Activated CD4-positive, alpha-beta T cell treated with anti-CD3 and anti-CD28 coated beads for 36 hours (primary cell): ENCODE measurements at regions not wholly inside any gene's neighbourhood (a gene's known extent, or its start where the extent isn't known, plus 50 kb on each side); places are given as distances from the start of the nearest gene placed in this dataset.

ENCODE experiments used
- ATAC-seq: fragments of 200-7000 bp; cut with Tn5 transposase; one replicate; pipeline ENCODE4 v1.10.0; 2021; ENCODE audit warnings: mild to moderate bottlenecking, moderate library complexity
- CTCF ChIA-PET: fragments of 350-600 bp; sonication (Branson Sonifier 250); formaldehyde crosslinking; loops from one replicate; lab custom pipeline; 2021; ENCODE audit warnings: antibody characterized with exemption; lab: Charles Lee
- POLR2A ChIA-PET: fragments of 350-600 bp; sonication (Branson Sonifier 250); formaldehyde crosslinking; loops from one replicate; lab custom pipeline; 2021; ENCODE audit warnings: antibody characterized with exemption, inconsistent platforms; lab: Charles Lee
- DNase-seq: peaks from one replicate; pipeline ENCODE4 v3.0.0-alpha.2; 2020
- H3K27ac Mint-ChIP-seq: one replicate; pipeline ENCODE4 v1.8.0; 2021; ENCODE audit warnings: mixed read lengths
- H3K27me3 Mint-ChIP-seq: one replicate; pipeline ENCODE4 v1.8.0; 2021; ENCODE audit warnings: mixed read lengths
- H3K36me3 Mint-ChIP-seq: one replicate; pipeline ENCODE4 v1.8.0; 2021; ENCODE audit warnings: low read depth, mixed read lengths
- H3K4me1 Mint-ChIP-seq: one replicate; pipeline ENCODE4 v1.8.0; 2021; ENCODE audit warnings: mixed read lengths
- H3K4me3 Mint-ChIP-seq: one replicate; pipeline ENCODE4 v1.8.0; 2021; ENCODE audit warnings: mild to moderate bottlenecking, moderate library complexity, mixed read lengths
- H3K9me3 Mint-ChIP-seq: one replicate; pipeline ENCODE4 v1.8.0; 2021; ENCODE audit warnings: low read depth, mixed read lengths
- intact Hi-C, 2 experiments: fragments of 100-400 bp; cut with DNase I in 1 of 2; cut with micrococcal nuclease in 1 of 2; formaldehyde crosslinking; loops; one replicate each; pipeline versions ENCODE4 v1.14.2 to v1.15.1; 2022 to 2024; cut with DNase I, micrococcal nuclease

GRCh38 chr15:31473385-31474058, 146.9 kb downstream of the KLF13 start:
- CTCF ChIA-PET = interaction anchor here (0.6 to 4.7 kb wide), 13 partner anchors 8 to 266 kb away, joined by 3 to 49 read pairs (median 4); partner anchors contain the start of gene KLF13
- POLR2A ChIA-PET = interaction anchor here (1.2 to 1.7 kb wide), 3 partner anchors 14 to 38 kb away, joined by 4 to 11 read pairs (median 6); no protein-coding TSS in a partner anchor
- intact Hi-C loops = loop anchor here (1.0 kb wide), 3 partner anchors 10 to 38 kb away; no protein-coding TSS in a partner anchor
- Mint-ChIP-seq H3K4me1 (peaks cover 41% of the 10 kb centered on the region), H3K27me3 (no peaks in the 10 kb centered on the region), H3K4me3 (peak overlapping the region; percentile 70), H3K9me3 (peaks cover 6% of the 10 kb centered on the region), H3K27ac (peak overlapping the region; percentile 95), H3K36me3 (peaks cover 18% of the 10 kb centered on the region)
- DNase-seq (no peak), ATAC-seq (no peak)

GRCh38 chr15:31474059-31474868, 147.6 kb downstream of the KLF13 start:
- no peaks in the 10 kb centered on the region for H3K27me3 Mint-ChIP-seq
- DNase-seq (peak; percentile 55), ATAC-seq (peak; percentile 46)
- H3K4me3 Mint-ChIP-seq = peak overlapping the region; percentile 70
- ChIA-PET POLR2A (interaction anchor here (0.7 to 1.7 kb wide), 3 partner anchors 36 to 158 kb away, joined by 3 to 4 read pairs (median 3); no protein-coding TSS in a partner anchor), CTCF (interaction anchor here (1.0 to 4.7 kb wide), 8 partner anchors 9 to 260 kb away, joined by 3 to 49 read pairs (median 4); no protein-coding TSS in a partner anchor)
- H3K27ac Mint-ChIP-seq = peak overlapping the region; percentile 95
- intact Hi-C loops = no loop called here
- peaks cover 44% of the 10 kb centered on the region for H3K4me1 Mint-ChIP-seq
- peaks cover 20% of the 10 kb centered on the region for H3K36me3 Mint-ChIP-seq
- peaks cover 6% of the 10 kb centered on the region for H3K9me3 Mint-ChIP-seq

DNA sequence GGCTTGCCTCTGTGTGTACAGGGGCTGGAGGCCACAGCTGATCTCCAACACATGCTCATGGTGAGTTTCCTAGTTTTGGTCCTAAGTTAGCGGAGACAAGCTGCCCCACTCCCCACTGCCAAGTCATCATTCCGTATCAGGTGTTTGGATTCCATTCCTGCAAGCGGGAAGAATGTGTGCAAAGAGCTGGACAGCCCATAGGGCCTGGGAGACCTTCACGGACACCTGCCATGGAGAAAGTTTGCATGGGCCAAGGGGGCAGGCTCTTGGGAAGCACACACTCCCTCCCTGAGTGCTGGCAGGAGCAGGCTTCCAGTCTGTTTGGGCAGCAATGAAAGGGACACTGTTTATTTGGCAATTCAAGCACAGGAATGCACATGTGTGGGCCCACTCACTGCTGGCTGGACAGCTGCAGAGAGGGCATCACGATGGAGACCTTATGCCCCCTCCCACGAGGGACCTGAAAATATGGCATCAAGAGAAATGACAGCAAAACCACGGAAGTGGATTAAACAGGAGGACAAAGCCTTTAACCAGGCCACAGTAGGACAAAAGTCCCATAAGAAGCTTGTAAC, 149.7 kb downstream of the KLF13 start:
- ChIA-PET CTCF (interaction anchor here (1.4 to 4.7 kb wide), 3 partner anchors 12 to 36 kb away, joined by 3 to 49 read pairs (median 7); no protein-coding TSS in a partner anchor), POLR2A (no interaction called here)
- peaks cover 54% of the 10 kb centered on the region for H3K4me1 Mint-ChIP-seq
- intact Hi-C loops = no loop called here
- ATAC-seq (no peak), DNase-seq (peak; percentile 1)
- no peak overlapping the region for H3K4me3 Mint-ChIP-seq
- H3K27ac Mint-ChIP-seq = peak overlapping the region; percentile 19
- peaks cover 28% of the 10 kb centered on the region for H3K36me3 Mint-ChIP-seq
- H3K27me3 Mint-ChIP-seq = no peaks in the 10 kb centered on the region
- H3K9me3 Mint-ChIP-seq = peaks cover 6% of the 10 kb centered on the region

DNA sequence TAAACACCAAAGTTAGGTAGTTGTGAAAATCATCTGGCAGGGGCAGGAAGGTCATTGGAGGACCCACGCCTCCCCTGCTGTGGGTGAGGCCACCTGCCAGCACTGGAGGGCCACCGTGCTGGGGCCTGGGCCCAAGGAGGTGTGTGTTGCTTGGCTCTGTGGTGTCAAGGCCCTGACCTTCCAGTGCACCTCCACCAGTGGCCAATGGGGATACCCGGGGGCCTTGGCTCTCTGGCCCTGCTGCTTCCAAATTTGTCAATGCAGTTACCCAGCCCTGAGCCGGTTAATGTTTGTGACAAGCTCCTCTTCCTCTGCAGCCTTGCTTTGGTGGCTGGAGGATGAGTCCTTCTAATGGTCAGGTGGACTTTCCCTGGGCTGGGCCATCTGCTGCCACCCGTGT, 150.2 kb downstream of the KLF13 start:
- CTCF ChIA-PET = interaction anchor here (0.6 to 1.5 kb wide), 3 partner anchors 12 to 43 kb away, joined by 3 to 7 read pairs (median 3); no protein-coding TSS in a partner anchor
- Mint-ChIP-seq H3K27me3 (no peaks in the 10 kb centered on the region), H3K9me3 (peaks cover 6% of the 10 kb centered on the region), H3K27ac (no peak overlapping the region), H3K4me1 (peaks cover 55% of the 10 kb centered on the region), H3K36me3 (peaks cover 32% of the 10 kb centered on the region), H3K4me3 (no peak overlapping the region)
- DNase-seq (no peak), ATAC-seq (no peak)
- POLR2A ChIA-PET = no interaction called here
- intact Hi-C loops = no loop called here

- ATAC-seq (no peak), DNase-seq (no peak)
- Mint-ChIP-seq H3K27me3 (no peaks in the 10 kb centered on the region), H3K36me3 (peaks cover 34% of the 10 kb centered on the region), H3K27ac (no peak overlapping the region), H3K4me3 (no peak overlapping the region), H3K9me3 (peaks cover 6% of the 10 kb centered on the region), H3K4me1 (peaks cover 54% of the 10 kb centered on the region)
- ChIA-PET CTCF (interaction anchor here (0.6 to 1.5 kb wide), 3 partner anchors 11 to 44 kb away, joined by 3 to 7 read pairs (median 3); no protein-coding TSS in a partner anchor), POLR2A (no interaction called here)
- intact Hi-C loops = no loop called here
Measured at GRCh38 chr15:31477301-31477700, 150.7 kb downstream of the KLF13 start.

DNA sequence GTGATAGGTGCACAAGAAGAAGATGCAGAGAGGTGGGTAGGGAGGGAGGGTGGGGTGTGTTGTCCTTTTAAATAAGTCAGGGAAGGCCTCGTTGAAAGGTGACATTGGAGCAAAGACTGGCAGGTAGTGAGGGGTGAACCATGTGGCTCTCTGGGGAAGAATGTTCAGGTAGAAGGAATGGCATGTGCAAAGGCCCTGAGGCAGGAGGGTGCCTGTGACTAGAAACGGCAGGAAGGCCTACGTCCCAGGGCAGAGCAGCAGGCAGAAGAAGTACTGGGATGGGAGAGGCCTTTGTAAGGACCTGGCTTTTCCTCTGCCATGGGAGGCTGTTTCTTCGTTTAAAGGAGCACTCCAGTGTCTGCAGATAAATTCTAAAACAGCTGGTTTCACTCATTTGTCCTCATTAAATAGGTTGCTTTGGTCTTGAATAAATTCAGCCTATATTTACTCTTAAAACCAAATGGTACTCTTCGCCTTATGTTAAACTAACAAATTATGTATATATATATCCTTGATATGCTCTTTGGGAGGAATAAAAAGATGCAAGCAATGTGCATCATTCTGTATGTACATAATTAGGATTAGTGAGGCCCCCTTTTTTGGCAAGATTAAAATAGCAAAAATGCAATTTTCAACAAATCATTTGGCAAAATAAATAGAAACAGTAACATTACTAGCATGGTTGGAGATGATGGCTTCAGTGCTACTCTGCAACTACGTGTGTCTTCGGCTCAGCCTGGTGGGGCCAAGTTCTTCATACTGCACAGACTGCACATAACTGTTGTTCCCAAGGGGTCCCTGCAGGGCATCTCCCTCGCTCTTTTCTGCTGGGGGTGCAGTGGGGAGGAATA, 151.4 kb downstream of the KLF13 start:
- ChIA-PET POLR2A (no interaction called here), CTCF (interaction anchor here (0.7 to 1.6 kb wide), 3 partner anchors 10 to 44 kb away, joined by 3 to 4 read pairs (median 3); no protein-coding TSS in a partner anchor)
- Mint-ChIP-seq H3K27me3 (no peaks in the 10 kb centered on the region), H3K9me3 (peaks cover 6% of the 10 kb centered on the region), H3K27ac (no peak overlapping the region), H3K4me1 (peaks cover 53% of the 10 kb centered on the region), H3K4me3 (no peak overlapping the region), H3K36me3 (peaks cover 39% of the 10 kb centered on the region)
- DNase-seq (no peak), ATAC-seq (no peak)
- intact Hi-C loops = no loop called here

GRCh38 chr15:31478702-31479221, 152.1 kb downstream of the KLF13 start:
- POLR2A ChIA-PET = interaction anchor here (0.7 kb wide), 1 partner anchor 41 kb away, joined by 3 read pairs; no protein-coding TSS in a partner anchor
- Mint-ChIP-seq H3K27ac (no peak overlapping the region), H3K4me3 (no peak overlapping the region), H3K27me3 (no peaks in the 10 kb centered on the region), H3K9me3 (peaks cover 6% of the 10 kb centered on the region), H3K36me3 (peaks cover 39% of the 10 kb centered on the region), H3K4me1 (peaks cover 46% of the 10 kb centered on the region)
- CTCF ChIA-PET = interaction anchor here (0.7 to 2.0 kb wide), 4 partner anchors 10 to 44 kb away, joined by 3 to 6 read pairs (median 4); no protein-coding TSS in a partner anchor
- ATAC-seq (no peak), DNase-seq (no peak)
- intact Hi-C loops = no loop called here

GRCh38 chr15:31480356-31481025, 153.9 kb downstream of the KLF13 start:
- ATAC-seq (no peak), DNase-seq (no peak)
- H3K4me3 Mint-ChIP-seq = no peak overlapping the region
- H3K27me3 Mint-ChIP-seq = peaks cover 3% of the 10 kb centered on the region
- POLR2A ChIA-PET = no interaction called here
- H3K36me3 Mint-ChIP-seq = peaks cover 39% of the 10 kb centered on the region
- H3K27ac Mint-ChIP-seq = peak overlapping the region; percentile 17
- H3K9me3 Mint-ChIP-seq = no peaks in the 10 kb centered on the region
- CTCF ChIA-PET = interaction anchor here (0.8 to 2.0 kb wide), 7 partner anchors 8 to 154 kb away, joined by 3 to 6 read pairs (median 4); no protein-coding TSS in a partner anchor
- H3K4me1 Mint-ChIP-seq = peaks cover 43% of the 10 kb centered on the region
- intact Hi-C loops = loop anchor here (10.0 kb wide), 4 partner anchors 86 to 856 kb away; partner anchors contain the start of genes ARHGAP11B (in 1 of the 2), FAN1 (in 1 of the 2) and MTMR10 (in 1 of the 2)

GRCh38 chr15:31481142-31481541, 154.5 kb downstream of the KLF13 start:
- POLR2A ChIA-PET = no interaction called here
- H3K27me3 Mint-ChIP-seq = peaks cover 3% of the 10 kb centered on the region
- H3K4me3 Mint-ChIP-seq = peak overlapping the region; percentile 26
- peaks cover 39% of the 10 kb centered on the region for H3K36me3 Mint-ChIP-seq
- peaks cover 41% of the 10 kb centered on the region for H3K4me1 Mint-ChIP-seq
- no peaks in the 10 kb centered on the region for H3K9me3 Mint-ChIP-seq
- ATAC-seq = no peak
- intact Hi-C loops = loop anchor here (10.0 kb wide), 4 partner anchors 86 to 856 kb away; partner anchors contain the start of genes ARHGAP11B (in 1 of the 2), FAN1 (in 1 of the 2) and MTMR10 (in 1 of the 2)
- CTCF ChIA-PET = interaction anchor here (0.7 to 1.2 kb wide), 3 partner anchors 8 to 46 kb away, joined by 3 to 4 read pairs (median 3); no protein-coding TSS in a partner anchor
- no peak for DNase-seq
- no peak overlapping the region for H3K27ac Mint-ChIP-seq
